ENCODE measurements at regions not wholly inside any gene's neighbourhood (a gene's known extent, or its start where the extent isn't known, plus 50 kb on each side); places are given as distances from the start of the nearest gene placed in this dataset.

GRCh38 chr7:45983720-45984255 is 62.7 kb upstream of the IGFBP3 start:
- no peak for TF ChIP-seq POLR2A (IDR thresholded peaks at IDR 0.05)
- no peak for TF ChIP-seq CTCF (IDR thresholded peaks at IDR 0.05 in 4 of 5, conservative IDR thresholded peaks at IDR 0.05 in 1 of 5)
